H1 (cell line): ENCODE measurements at regions not wholly inside any gene's neighbourhood (a gene's known extent, or its start where the extent isn't known, plus 50 kb on each side); places are given as distances from the start of the nearest gene placed in this dataset.

Source experiments
- CTCF ChIA-PET: fragments of 300-600 bp; sonication (Branson Sonifier 250); formaldehyde crosslinking; loops from one replicate; lab custom pipeline; 2021; ENCODE audit not compliant: partially characterized antibody; lab: Charles Lee
- POLR2A ChIA-PET: fragments of 300-600 bp; sonication (Branson Sonifier 250); formaldehyde crosslinking; loops from one replicate; lab custom pipeline; 2021; ENCODE audit warnings: inconsistent platforms; ENCODE audit not compliant: partially characterized antibody; lab: Charles Lee
- DNase-seq, 2 experiments: peaks; one replicate each; pipeline versions ENCODE4 v3.0.0 to v3.0.0-alpha.2; 2010 to 2022; ENCODE audit warnings: low spot score in 2 of 2, low read depth in 1 of 2, mixed read lengths in 1 of 2
- FAIRE-seq: peaks from 2 replicates; lab custom pipeline; 2011; peaks lifted over from hg19 to GRCh38; lab: Jason Lieb, UNC
- H2AFZ ChIP-seq: 2 replicates; pipeline ENCODE4 v1.8.1; 2012; ENCODE audit warnings: low read length, inconsistent platforms
- H2AK5ac ChIP-seq: 2 replicates; pipeline ENCODE4 v1.6.1; 2013; ENCODE audit warnings: low read depth, low read length
- H2BK120ac ChIP-seq: replicated peaks from 2 replicates; pipeline ENCODE3; 2013; ENCODE audit warnings: low read depth, low read length, inconsistent platforms
- H2BK12ac ChIP-seq: 2 replicates; pipeline ENCODE4 v1.6.1; 2013; ENCODE audit warnings: low read depth, low read length
- H2BK15ac ChIP-seq: 2 replicates; pipeline ENCODE4 v1.6.1; 2013; ENCODE audit warnings: low read length
- H2BK20ac ChIP-seq: 2 replicates; pipeline ENCODE4 v1.6.1; 2013; ENCODE audit warnings: low read length
- H2BK5ac ChIP-seq: 2 replicates; pipeline ENCODE4 v1.6.1; 2013; ENCODE audit warnings: low read depth, low read length
- H3K14ac ChIP-seq: 2 replicates; pipeline ENCODE4 v1.6.1; 2013; ENCODE audit warnings: inconsistent platforms; ENCODE audit not compliant: insufficient read length
- H3K18ac ChIP-seq: 2 replicates; pipeline ENCODE4 v1.6.1; 2013; ENCODE audit warnings: low read length; ENCODE audit errors: extremely low read depth
- H3K23ac ChIP-seq: 2 replicates; pipeline ENCODE4 v1.6.1; 2013; ENCODE audit warnings: inconsistent platforms; ENCODE audit not compliant: insufficient read length
- H3K23me2 ChIP-seq: 2 replicates; pipeline ENCODE4 v1.6.1; 2013; ENCODE audit warnings: low read depth, low read length
- H3K27ac ChIP-seq: 2 replicates; pipeline ENCODE4 v1.6.1; 2011; ENCODE audit warnings: low read depth, low read length, inconsistent platforms
- H3K27me3 ChIP-seq, 4 experiments: replicated peaks in 1 of 4; 1 replicate in 1 of 4; 2 replicates in 3 of 4; pipeline versions ENCODE4 v1.6.1 to v1.8.1; 2011 to 2013; ENCODE audit warnings: low read length in 3 of 4, mild to moderate bottlenecking in 3 of 4, inconsistent platforms in 2 of 4, mixed read lengths in 2 of 4, moderate library complexity in 1 of 4; ENCODE audit not compliant: control insufficient read depth in 3 of 4, insufficient read depth in 3 of 4; ENCODE audit errors: extremely low read depth in 1 of 4
- H3K36me3 ChIP-seq, 4 experiments: 2 replicates each; pipeline versions ENCODE4 v1.6.1 to v1.8.1; 2011 to 2013; ENCODE audit warnings: mild to moderate bottlenecking in 4 of 4, low read length in 3 of 4, moderate library complexity in 2 of 4, control low read depth in 1 of 4, inconsistent platforms in 1 of 4; ENCODE audit not compliant: insufficient read depth in 4 of 4, control insufficient read depth in 2 of 4
- H3K4ac ChIP-seq: replicated peaks from 2 replicates; pipeline ENCODE3; 2013; ENCODE audit warnings: low read length, low read depth, mixed read lengths, inconsistent platforms; ENCODE audit not compliant: insufficient read length
- H3K4me1 ChIP-seq, 4 experiments: replicated peaks in 1 of 4; 1 replicate in 1 of 4; 2 replicates in 3 of 4; pipeline versions ENCODE4 v1.6.1 to v1.8.1; 2011 to 2013; ENCODE audit warnings: low read length in 3 of 4, inconsistent platforms in 2 of 4, mixed read lengths in 1 of 4; ENCODE audit not compliant: insufficient read depth in 4 of 4, control insufficient read depth in 3 of 4
- H3K4me2 ChIP-seq, 2 experiments: 2 replicates each; pipeline versions ENCODE4 v1.6.1 to v1.8.1; 2011 to 2013; ENCODE audit warnings: low read depth in 2 of 2, low read length in 2 of 2, control low read depth in 1 of 2, inconsistent platforms in 1 of 2, mild to moderate bottlenecking in 1 of 2; ENCODE audit not compliant: insufficient read depth in 1 of 2
- H3K4me3 ChIP-seq, 4 experiments: fragments of 200-600, 300-600 bp in 1 of 4; sonication (generic), shearing (Covaris generic), sonication (Bioruptor Twin) in 1 of 4; 2 replicates each; pipeline versions ENCODE4 v1.5.1 to v1.8.1; 2011 to 2016; ENCODE audit warnings: low read length in 4 of 4, low read depth in 3 of 4, control low read depth in 2 of 4, inconsistent platforms in 2 of 4, mild to moderate bottlenecking in 2 of 4, mixed read lengths in 1 of 4, moderate library complexity in 1 of 4; ENCODE audit not compliant: insufficient read depth in 2 of 4; ENCODE audit errors: extremely low read depth in 1 of 4
- H3K56ac ChIP-seq: replicated peaks from 2 replicates; pipeline ENCODE3; 2013; ENCODE audit warnings: low read depth, mild to moderate bottlenecking, mixed read lengths, low read length, inconsistent platforms; ENCODE audit not compliant: insufficient read length
- H3K79me1 ChIP-seq: 2 replicates; pipeline ENCODE4 v1.6.1; 2013; ENCODE audit warnings: low read depth, low read length, control low read depth
- H3K79me2 ChIP-seq, 2 experiments: 2 replicates each; pipeline versions ENCODE4 v1.6.1 to v1.8.1; 2012 to 2013; ENCODE audit warnings: low read length in 2 of 2, mild to moderate bottlenecking in 2 of 2, inconsistent platforms in 1 of 2; ENCODE audit not compliant: insufficient read depth in 2 of 2, control insufficient read depth in 1 of 2
- H3K9ac ChIP-seq, 4 experiments: replicated peaks in 1 of 4; 1 replicate in 1 of 4; 2 replicates in 3 of 4; pipeline versions ENCODE4 v1.6.1 to v1.8.1; 2011 to 2013; ENCODE audit warnings: low read depth in 3 of 4, low read length in 3 of 4, control low read depth in 2 of 4, mild to moderate bottlenecking in 2 of 4, moderate library complexity in 2 of 4, inconsistent platforms in 1 of 4; ENCODE audit errors: extremely low read depth in 1 of 4
- H3K9me3 ChIP-seq, 2 experiments: 2 replicates each; pipeline versions ENCODE4 v1.6.1 to v1.8.1; 2012 to 2013; ENCODE audit warnings: mild to moderate bottlenecking in 2 of 2, moderate library complexity in 2 of 2, control low read depth in 1 of 2, inconsistent platforms in 1 of 2, low read depth in 1 of 2, low read length in 1 of 2, mixed read lengths in 1 of 2; ENCODE audit not compliant: insufficient read depth in 2 of 2
- H4K20me1 ChIP-seq, 2 experiments: replicated peaks in 1 of 2; 2 replicates each; pipeline versions ENCODE3 to v1.8.1; 2011 to 2013; ENCODE audit warnings: inconsistent platforms in 2 of 2, low read length in 2 of 2, mild to moderate bottlenecking in 1 of 2; ENCODE audit not compliant: insufficient read depth in 2 of 2, control insufficient read depth in 1 of 2
- H4K5ac ChIP-seq: 2 replicates; pipeline ENCODE4 v1.6.1; 2013; ENCODE audit warnings: low read length, low read depth, mixed read lengths, inconsistent platforms; ENCODE audit not compliant: insufficient read length
- H4K8ac ChIP-seq: 2 replicates; pipeline ENCODE4 v1.8.0; 2013; ENCODE audit warnings: mild to moderate bottlenecking, moderate library complexity, low read length, inconsistent platforms; ENCODE audit not compliant: insufficient read depth; ENCODE audit errors: extremely low read depth
- H4K91ac ChIP-seq: replicated peaks from 2 replicates; pipeline ENCODE3; 2013; ENCODE audit warnings: low read length, mixed read lengths, inconsistent platforms; ENCODE audit not compliant: insufficient read length
- CEBPB ChIP-seq: IDR thresholded peaks from 2 replicates; pipeline ENCODE4 v1.6.1; 2012; ENCODE audit warnings: low read depth, low read length
- HDAC2 ChIP-seq, 2 experiments: fragments of 300-600 bp in 1 of 2; sonication (generic) in 1 of 2; IDR thresholded peaks; 2 replicates each; pipeline ENCODE4 v1.6.1; 2011 to 2012; ENCODE audit warnings: low read depth in 2 of 2, low read length in 2 of 2, mild to moderate bottlenecking in 2 of 2, moderate library complexity in 2 of 2, borderline replicate concordance in 1 of 2, inconsistent platforms in 1 of 2
- JUN ChIP-seq: IDR thresholded peaks from 2 replicates; pipeline ENCODE4 v1.6.1; 2011; ENCODE audit warnings: low read depth, mild to moderate bottlenecking, improper control_type of control experiment, low read length
- JUND ChIP-seq: IDR thresholded peaks from 2 replicates; pipeline ENCODE4 v1.6.1; 2011; ENCODE audit warnings: mild to moderate bottlenecking, improper control_type of control experiment, low read length
- KDM4A ChIP-seq: IDR thresholded peaks from one replicate; pipeline ENCODE4 v1.7.1; 2012; ENCODE audit warnings: low read depth, mild to moderate bottlenecking, moderate library complexity, low read length, inconsistent platforms; ENCODE audit not compliant: severe bottlenecking
- PHF8 ChIP-seq: fragments of 200-600 bp; sonication (generic); conservative IDR thresholded peaks from 2 replicates; pipeline ENCODE4 v1.7.1; 2012; ENCODE audit warnings: low read depth, mild to moderate bottlenecking, inconsistent platforms, low read length, moderate library complexity
- POLR2A ChIP-seq, 2 experiments: IDR thresholded peaks; 1 replicate in 1 of 2; 2 replicates in 1 of 2; pipeline ENCODE4 v1.6.1; 2011; ENCODE audit warnings: low read depth in 2 of 2, low read length in 2 of 2, mild to moderate bottlenecking in 2 of 2; ENCODE audit errors: control extremely low read depth in 1 of 2
- RAD21 ChIP-seq, 2 experiments: IDR thresholded peaks in 1 of 2; conservative IDR thresholded peaks in 1 of 2; 2 replicates each; pipeline ENCODE4 v1.6.1; 2011; ENCODE audit warnings: low read depth in 2 of 2, low read length in 2 of 2, improper control_type of control experiment in 1 of 2, inconsistent platforms in 1 of 2, mild to moderate bottlenecking in 1 of 2, moderate library complexity in 1 of 2
- RBBP5 ChIP-seq: IDR thresholded peaks from 2 replicates; pipeline ENCODE4 v1.7.1; 2012; ENCODE audit warnings: low read depth, mild to moderate bottlenecking, inconsistent platforms, low read length, moderate library complexity, borderline replicate concordance
- SIN3A ChIP-seq, 2 experiments: IDR thresholded peaks in 1 of 2; conservative IDR thresholded peaks in 1 of 2; 2 replicates each; pipeline ENCODE4 v1.6.1; 2011 to 2012; ENCODE audit warnings: low read length in 2 of 2, improper control_type of control experiment in 1 of 2, low read depth in 1 of 2, mild to moderate bottlenecking in 1 of 2
- SP4 ChIP-seq: IDR thresholded peaks from 2 replicates; pipeline ENCODE4 v1.6.1; 2012; ENCODE audit warnings: low read length, inconsistent platforms
- SUZ12 ChIP-seq: fragments of 200-600 bp; sonication (generic); IDR thresholded peaks from 2 replicates; pipeline ENCODE4 v1.6.1; 2012; ENCODE audit warnings: mild to moderate bottlenecking, inconsistent platforms, low read length, moderate library complexity, mixed read lengths
- TEAD4 ChIP-seq: IDR thresholded peaks from 2 replicates; pipeline ENCODE4 v1.6.1; 2012; ENCODE audit warnings: low read depth, low read length, inconsistent platforms, mixed read lengths
- WGBS, 2 experiments: shearing (Covaris generic) in 1 of 2; methylation state at CpG; one replicate each; pipeline versions ENCODE4 v1.1.6 to v1.1.7; 2013 to 2015; ENCODE audit warnings: low lambda C conversion rate in 2 of 2, mixed read lengths in 2 of 2, inconsistent platforms in 1 of 2, low coverage in 1 of 2, missing lambda C conversion rate in 1 of 2; ENCODE audit not compliant: insufficient replicate concordance in 2 of 2, insufficient coverage in 1 of 2, insufficient read length in 1 of 2; ENCODE audit errors: extremely low coverage in 1 of 2, missing lambda C conversion rate in 1 of 2; 5-methylcytosine and 5-hydroxymethylcytosine counted together

GRCh38 chr13:63044589-63045313 lies 1629.1 kb upstream of the PCDH20 start:
- FAIRE-seq, result no peak
- no peak overlapping the region for H4K8ac ChIP-seq
- H3K9me3 ChIP-seq, result no peaks in the 10 kb centered on the region; a peak in 1 of 4 replicates
- no peaks in the 10 kb centered on the region for H3K4me1 ChIP-seq
- no peak overlapping the region for H3K4ac ChIP-seq
- H2BK15ac ChIP-seq, result no peak overlapping the region
- no peak overlapping the region for H3K4me2 ChIP-seq
- no peak overlapping the region for H3K4me3 ChIP-seq
- no peaks in the 10 kb centered on the region for H3K79me2 ChIP-seq
- ChIA-PET CTCF (interaction anchor here (1.0 kb wide), 1 partner anchor 50 kb away, joined by 4 read pairs; no protein-coding TSS in a partner anchor), POLR2A (no interaction called here)
- H3K36me3 ChIP-seq, result no peaks in the 10 kb centered on the region
- 69% methylated on average over 6 of the region's 6 CpGs; no CpG with 5 or more reads in 1 of the 2 experiments for WGBS, 2 experiments
- no peak for DNase-seq
- no peak overlapping the region for H3K23ac ChIP-seq
- no peak overlapping the region for H3K14ac ChIP-seq
- no peaks in the 10 kb centered on the region for H3K23me2 ChIP-seq
- no peak overlapping the region for H2AK5ac ChIP-seq
- H3K79me1 ChIP-seq, result no peaks in the 10 kb centered on the region
- H2AFZ ChIP-seq, result 0 out of 2 replicates have a peak overlapping the region, but pooled peaks have one; percentile 40
- H4K91ac ChIP-seq, result no peak overlapping the region
- no peak overlapping the region for H2BK120ac ChIP-seq
- no peak overlapping the region for H4K5ac ChIP-seq
- no peak overlapping the region for H3K9ac ChIP-seq
- no peak overlapping the region for H3K18ac ChIP-seq
- no peaks in the 10 kb centered on the region for H3K27me3 ChIP-seq
- H2BK5ac ChIP-seq, result no peak overlapping the region
- no peak overlapping the region for H3K27ac ChIP-seq
- no peak overlapping the region; the same call in 1 of the 2 replicates for H2BK12ac ChIP-seq
- H2BK20ac ChIP-seq, result no peak overlapping the region
- H3K56ac ChIP-seq, result no peak overlapping the region
- no peaks in the 10 kb centered on the region for H4K20me1 ChIP-seq
- no peak for TF ChIP-seq RAD21 (IDR thresholded peaks at IDR 0.05 in 1 of 2, conservative IDR thresholded peaks at IDR 0.05 in 1 of 2; ENCODE audit: low read depth in 2 of 2, low read length in 2 of 2)
- no peak for TF ChIP-seq JUN
- TF ChIP-seq PHF8, result no peak
- TF ChIP-seq RBBP5, result no peak
- no peak for TF ChIP-seq SP4
- no peak for TF ChIP-seq CEBPB
- no peak for TF ChIP-seq KDM4A
- no peak for TF ChIP-seq SIN3A (conservative IDR thresholded peaks at IDR 0.05 in 1 of 2, IDR thresholded peaks at IDR 0.05 in 1 of 2; ENCODE audit: low read depth in 1 of 2, low read length in 2 of 2)
- TF ChIP-seq JUND, result no peak
- TF ChIP-seq POLR2A (IDR thresholded peaks at IDR 0.05; ENCODE audit: control extremely low read depth in 1 of 2, low read depth in 2 of 2, low read length in 2 of 2), result no peak
- TF ChIP-seq SUZ12, result no peak
- no peak for TF ChIP-seq HDAC2 (IDR thresholded peaks at IDR 0.05; ENCODE audit: borderline replicate concordance in 1 of 2, low read depth in 2 of 2, low read length in 2 of 2)
- no peak for TF ChIP-seq TEAD4
